ENCODE measurements at regions not wholly inside any gene's neighbourhood (a gene's known extent, or its start where the extent isn't known, plus 50 kb on each side); places are given as distances from the start of the nearest gene placed in this dataset.

GRCh38 chr5:106028314-106028713 is 1642.4 kb downstream of the EFNA5 start:
- H3K9me3 Mint-ChIP-seq: peaks cover 18 to 19% of the 10 kb centered on the region in 2 donors
- no peaks in the 10 kb centered on the region for H3K4me1 Mint-ChIP-seq
- H3K36me3 Mint-ChIP-seq: peaks cover 11% of the 10 kb centered on the region
- no peak overlapping the region for H3K4me3 Mint-ChIP-seq
- no peak for TF ChIP-seq CTCF (IDR thresholded peaks at IDR 0.05)
- DNase-seq (no peak), ATAC-seq (no peak)
- WGBS (ENCODE audit: insufficient coverage): 0% methylated on average over 1 of the region's 3 CpGs
- H3K36me3 ChIP-seq (ENCODE audit: control insufficient read depth, insufficient read depth, low read length): no peaks in the 10 kb centered on the region
- no peaks in the 10 kb centered on the region for H3K4me1 ChIP-seq (ENCODE audit: control insufficient read depth, insufficient read depth, low read length)
- no peaks in the 10 kb centered on the region for H3K9me3 ChIP-seq (ENCODE audit: control insufficient read depth, insufficient read depth, low read length)
- H3K4me3 ChIP-seq (ENCODE audit: low read length): no peak overlapping the region
- no peak overlapping the region for H3K27ac Mint-ChIP-seq
- intact Hi-C loops (cut with micrococcal nuclease): no loop called here
- no peaks in the 10 kb centered on the region for H3K27me3 Mint-ChIP-seq (ENCODE audit: low read depth in 2 of 2)
- no peak overlapping the region for H3K27ac ChIP-seq (ENCODE audit: low read length)
- H3K27me3 ChIP-seq (ENCODE audit: control insufficient read depth, insufficient read depth, low read length): no peaks in the 10 kb centered on the region

- Histone ChIP-seq H3K36me3 (ENCODE audit: control insufficient read depth, insufficient read depth, low read length) (no peaks in the 10 kb centered on the region), H3K4me1 (ENCODE audit: control insufficient read depth, insufficient read depth, low read length) (no peaks in the 10 kb centered on the region), H3K27ac (ENCODE audit: low read length) (no peak overlapping the region), H3K9me3 (ENCODE audit: control insufficient read depth, insufficient read depth, low read length) (no peaks in the 10 kb centered on the region), H3K4me3 (ENCODE audit: low read length) (no peak overlapping the region), H3K27me3 (ENCODE audit: control insufficient read depth, insufficient read depth, low read length) (no peaks in the 10 kb centered on the region)
- no peaks in the 10 kb centered on the region for H3K27me3 Mint-ChIP-seq (ENCODE audit: low read depth in 2 of 2)
- peaks cover 17 to 30% of the 10 kb centered on the region in 2 donors for H3K9me3 Mint-ChIP-seq
- H3K36me3 Mint-ChIP-seq: no peaks in the 10 kb centered on the region
- intact Hi-C loops (cut with micrococcal nuclease): no loop called here
- no peak for DNase-seq
- H3K4me3 Mint-ChIP-seq: no peak overlapping the region
- no CpG with 5 or more reads among the region's 1 CpG for WGBS (ENCODE audit: insufficient coverage)
- no peak for TF ChIP-seq CTCF (IDR thresholded peaks at IDR 0.05)
- no peak for ATAC-seq
- H3K27ac Mint-ChIP-seq: no peak overlapping the region
- no peaks in the 10 kb centered on the region for H3K4me1 Mint-ChIP-seq
These were observed 1649.8 kb downstream of the EFNA5 start for GRCh38 chr5:106020894-106021293.

- H3K9me3 ChIP-seq (ENCODE audit: control insufficient read depth, insufficient read depth, low read length): no peaks in the 10 kb centered on the region
- Mint-ChIP-seq H3K9me3 (peaks cover 13 to 28% of the 10 kb centered on the region in 2 donors), H3K36me3 (no peaks in the 10 kb centered on the region), H3K4me3 (no peak overlapping the region), H3K27ac (no peak overlapping the region), H3K27me3 (ENCODE audit: low read depth in 2 of 2) (no peaks in the 10 kb centered on the region), H3K4me1 (no peaks in the 10 kb centered on the region)
- intact Hi-C loops (cut with micrococcal nuclease): no loop called here
- no peaks in the 10 kb centered on the region for H3K4me1 ChIP-seq (ENCODE audit: control insufficient read depth, insufficient read depth, low read length)
- no peak for TF ChIP-seq CTCF (IDR thresholded peaks at IDR 0.05)
- H3K27ac ChIP-seq (ENCODE audit: low read length): no peak overlapping the region
- no peaks in the 10 kb centered on the region for H3K36me3 ChIP-seq (ENCODE audit: control insufficient read depth, insufficient read depth, low read length)
- H3K27me3 ChIP-seq (ENCODE audit: control insufficient read depth, insufficient read depth, low read length): no peaks in the 10 kb centered on the region
- no peak for ATAC-seq
- no peak for DNase-seq
- H3K4me3 ChIP-seq (ENCODE audit: low read length): no peak overlapping the region
These were observed 1651.5 kb downstream of the EFNA5 start for GRCh38 chr5:106019261-106019660.

- ATAC-seq (no peak), DNase-seq (no peak)
- Histone ChIP-seq H3K27ac (ENCODE audit: low read length) (no peak overlapping the region), H3K36me3 (ENCODE audit: control insufficient read depth, insufficient read depth, low read length) (no peaks in the 10 kb centered on the region), H3K27me3 (ENCODE audit: control insufficient read depth, insufficient read depth, low read length) (no peaks in the 10 kb centered on the region), H3K4me1 (ENCODE audit: control insufficient read depth, insufficient read depth, low read length) (no peaks in the 10 kb centered on the region), H3K9me3 (ENCODE audit: control insufficient read depth, insufficient read depth, low read length) (no peaks in the 10 kb centered on the region), H3K4me3 (ENCODE audit: low read length) (no peak overlapping the region)
- H3K27me3 Mint-ChIP-seq (ENCODE audit: low read depth in 2 of 2): no peaks in the 10 kb centered on the region
- no peaks in the 10 kb centered on the region for H3K36me3 Mint-ChIP-seq
- intact Hi-C loops (cut with micrococcal nuclease): no loop called here
- no peak for TF ChIP-seq CTCF (IDR thresholded peaks at IDR 0.05)
- H3K9me3 Mint-ChIP-seq: peaks cover 13 to 26% of the 10 kb centered on the region in 2 donors
- H3K4me1 Mint-ChIP-seq: no peaks in the 10 kb centered on the region
- H3K27ac Mint-ChIP-seq: no peak overlapping the region
- no peak overlapping the region for H3K4me3 Mint-ChIP-seq
- 64% methylated on average over 1 of the region's 1 CpG for WGBS (ENCODE audit: insufficient coverage)
These were observed 1653.4 kb downstream of the EFNA5 start for GRCh38 chr5:106017243-106017857.

Measured in natural killer cell (primary cell).